Keratinocyte (primary cell): ENCODE measurements at regions not wholly inside any gene's neighbourhood (a gene's known extent, or its start where the extent isn't known, plus 50 kb on each side); places are given as distances from the start of the nearest gene placed in this dataset.

ENCODE experiments used
- DNase-seq: peaks from one replicate; pipeline ENCODE4 v3.0.0-alpha.2; 2011; ENCODE audit warnings: low read depth, missing footprints, low spot score
- FAIRE-seq: peaks from 2 replicates; lab custom pipeline; 2011; peaks lifted over from hg19 to GRCh38; lab: Jason Lieb, UNC
- H2AFZ ChIP-seq: 2 replicates; pipeline ENCODE4 v1.6.0; 2012; ENCODE audit warnings: low read length, control low read depth, inconsistent platforms; ENCODE audit not compliant: control insufficient read depth
- H3K27ac ChIP-seq: 2 replicates; pipeline ENCODE4 v1.5.1; 2011; ENCODE audit warnings: low read length; ENCODE audit not compliant: control insufficient read depth, insufficient read depth
- H3K27me3 ChIP-seq: 3 replicates; pipeline ENCODE4 v1.6.0; 2011; ENCODE audit warnings: low read length; ENCODE audit not compliant: control insufficient read depth, insufficient read depth; ENCODE audit errors: extremely low read depth
- H3K36me3 ChIP-seq, 2 experiments: 2 replicates in 1 of 2; 3 replicates in 1 of 2; pipeline ENCODE4 v1.5.1; 2011; ENCODE audit warnings: low read length in 2 of 2, mild to moderate bottlenecking in 1 of 2; ENCODE audit not compliant: control insufficient read depth in 2 of 2, insufficient read depth in 2 of 2; ENCODE audit errors: extremely low read depth in 1 of 2
- H3K4me1 ChIP-seq: 3 replicates; pipeline ENCODE4 v1.5.1; 2011; ENCODE audit warnings: low read length; ENCODE audit not compliant: control insufficient read depth, insufficient read depth; ENCODE audit errors: extremely low read depth
- H3K4me2 ChIP-seq: 3 replicates; pipeline ENCODE4 v1.6.0; 2011; ENCODE audit warnings: low read depth, low read length; ENCODE audit not compliant: control insufficient read depth, insufficient read depth; ENCODE audit errors: extremely low read depth
- H3K4me3 ChIP-seq, 3 experiments: fragments of 200-600 bp in 1 of 3; sonication (generic) in 1 of 3; 2 replicates in 2 of 3; 3 replicates in 1 of 3; pipeline ENCODE4 v1.5.1; 2011 to 2016; ENCODE audit warnings: low read length in 3 of 3, mild to moderate bottlenecking in 3 of 3, control low read depth in 2 of 3, inconsistent platforms in 1 of 3, low read depth in 1 of 3, mixed read lengths in 1 of 3, mixed run types in 1 of 3, moderate library complexity in 1 of 3; ENCODE audit not compliant: control insufficient read depth in 2 of 3, insufficient read depth in 2 of 3; ENCODE audit errors: extremely low read depth in 1 of 3
- H3K79me2 ChIP-seq: 2 replicates; pipeline ENCODE4 v1.6.0; 2012; ENCODE audit warnings: low read length; ENCODE audit not compliant: control insufficient read depth, insufficient read depth
- H3K9ac ChIP-seq: 3 replicates; pipeline ENCODE4 v1.6.0; 2011; ENCODE audit warnings: low read length; ENCODE audit not compliant: control insufficient read depth, insufficient read depth; ENCODE audit errors: extremely low read depth
- H3K9me1 ChIP-seq: 3 replicates; pipeline ENCODE4 v1.6.0; 2011; ENCODE audit warnings: low read length; ENCODE audit not compliant: control insufficient read depth, insufficient read depth; ENCODE audit errors: extremely low read depth
- H3K9me3 ChIP-seq: 2 replicates; pipeline ENCODE4 v1.5.1; 2012; ENCODE audit warnings: low read depth, low read length; ENCODE audit not compliant: control insufficient read depth
- H4K20me1 ChIP-seq: 3 replicates; pipeline ENCODE4 v1.6.0; 2011; ENCODE audit warnings: low read length; ENCODE audit not compliant: control insufficient read depth, insufficient read depth; ENCODE audit errors: extremely low read depth
- CTCF ChIP-seq, 3 experiments: IDR thresholded peaks in 1 of 3; conservative IDR thresholded peaks in 1 of 3; optimal IDR thresholded peaks in 1 of 3; 2 replicates in 2 of 3; 3 replicates in 1 of 3; pipeline versions ENCODE3 to v1.5.1; 2011; ENCODE audit warnings: low read length in 3 of 3, mild to moderate bottlenecking in 3 of 3, moderate library complexity in 2 of 3, control low read depth in 1 of 3, inconsistent platforms in 1 of 3; ENCODE audit not compliant: insufficient read depth in 2 of 3; ENCODE audit errors: extremely low read depth in 1 of 3
- EZH2 ChIP-seq: IDR thresholded peaks from one replicate; pipeline ENCODE4 v1.6.1; 2012; ENCODE audit warnings: inconsistent platforms, mild to moderate bottlenecking, low read length, moderate library complexity
- dilution Hi-C: fragments of 300-500 bp; cut with MboI; formaldehyde crosslinking; loops from one replicate; pipeline ENCODE4 v1.7.0; 2020; ENCODE audit warnings: low sequenced_read_pairs; ENCODE audit not compliant: extremely low pct_ligation_motif_present

GRCh38 chr15:39447346-39447745 lies 133.5 kb upstream of the THBS1 start:
- Histone ChIP-seq H3K79me2 (no peaks in the 10 kb centered on the region), H2AFZ (no peak overlapping the region), H3K9ac (no peak overlapping the region), H3K27me3 (no peaks in the 10 kb centered on the region), H3K9me1 (no peaks in the 10 kb centered on the region), H3K4me3 (no peak overlapping the region), H3K9me3 (no peaks in the 10 kb centered on the region), H3K36me3 (no peaks in the 10 kb centered on the region), H4K20me1 (no peaks in the 10 kb centered on the region), H3K4me2 (no peak overlapping the region), H3K27ac (no peak overlapping the region), H3K4me1 (no peaks in the 10 kb centered on the region)
- FAIRE-seq (no peak), DNase-seq (no peak)
- dilution Hi-C loops, result no loop called here
- TF ChIP-seq EZH2 (no peak), CTCF (optimal IDR thresholded peaks at IDR 0.05 in 1 of 3, IDR thresholded peaks at IDR 0.05 in 1 of 3, conservative IDR thresholded peaks at IDR 0.05 in 1 of 3; ENCODE audit: extremely low read depth in 1 of 3, insufficient read depth in 2 of 3, low read length in 3 of 3) (no peak)

DNA sequence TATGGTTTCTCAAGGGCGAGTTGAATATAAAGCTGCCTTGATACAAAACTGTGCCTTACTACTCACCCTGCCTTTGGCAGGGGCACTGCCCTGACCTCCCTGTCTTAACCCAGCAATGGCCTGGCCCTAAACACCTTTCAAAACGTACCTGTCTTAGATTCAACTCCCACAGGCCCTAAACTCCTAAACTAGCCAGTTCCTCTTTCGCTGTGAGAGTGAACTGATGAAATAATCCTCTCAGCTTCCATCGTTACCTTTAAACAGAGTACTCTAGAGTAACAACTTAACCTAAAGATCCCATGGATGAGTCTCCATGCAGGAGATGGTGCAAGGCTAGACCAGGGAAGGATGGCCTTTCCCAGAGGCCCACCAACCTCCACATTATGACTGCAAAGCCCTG lies 133.0 kb upstream of the THBS1 start:
- no peaks in the 10 kb centered on the region for H3K27me3 ChIP-seq
- no peaks in the 10 kb centered on the region for H3K4me1 ChIP-seq
- no peak overlapping the region for H3K4me2 ChIP-seq
- no peak overlapping the region for H3K27ac ChIP-seq
- H3K4me3 ChIP-seq, result no peak overlapping the region
- no peaks in the 10 kb centered on the region for H3K36me3 ChIP-seq
- no peaks in the 10 kb centered on the region for H3K9me3 ChIP-seq
- FAIRE-seq (no peak), DNase-seq (no peak)
- H4K20me1 ChIP-seq, result no peaks in the 10 kb centered on the region
- H3K9me1 ChIP-seq, result no peaks in the 10 kb centered on the region
- H2AFZ ChIP-seq, result no peak overlapping the region
- no peaks in the 10 kb centered on the region for H3K79me2 ChIP-seq
- no peak for TF ChIP-seq EZH2
- dilution Hi-C loops, result no loop called here
- no peak overlapping the region for H3K9ac ChIP-seq

GRCh38 chr15:39448409-39448808 lies 132.5 kb upstream of the THBS1 start:
- FAIRE-seq (no peak), DNase-seq (no peak)
- Histone ChIP-seq H3K4me2 (no peak overlapping the region), H3K79me2 (no peaks in the 10 kb centered on the region), H3K4me3 (no peak overlapping the region), H3K9me1 (no peaks in the 10 kb centered on the region), H2AFZ (no peak overlapping the region), H3K27me3 (no peaks in the 10 kb centered on the region), H3K9me3 (no peaks in the 10 kb centered on the region), H4K20me1 (no peaks in the 10 kb centered on the region), H3K4me1 (no peaks in the 10 kb centered on the region), H3K27ac (no peak overlapping the region), H3K36me3 (no peaks in the 10 kb centered on the region), H3K9ac (no peak overlapping the region)
- TF ChIP-seq EZH2 (no peak), CTCF (optimal IDR thresholded peaks at IDR 0.05 in 1 of 3, IDR thresholded peaks at IDR 0.05 in 1 of 3, conservative IDR thresholded peaks at IDR 0.05 in 1 of 3; ENCODE audit: extremely low read depth in 1 of 3, insufficient read depth in 2 of 3, low read length in 3 of 3) (no peak)
- dilution Hi-C loops, result no loop called here
